Ramos (cell line): ENCODE measurements at regions not wholly inside any gene's neighbourhood (a gene's known extent, or its start where the extent isn't known, plus 50 kb on each side); places are given as distances from the start of the nearest gene placed in this dataset.

Source experiments
- in situ Hi-C: fragments of 300-500 bp; cut with MboI; formaldehyde crosslinking; loops from one replicate; pipeline ENCODE4 v1.14.3; 2022; ENCODE audit warnings: low sequenced_read_pairs; ENCODE audit not compliant: unreplicated experiment

DNA sequence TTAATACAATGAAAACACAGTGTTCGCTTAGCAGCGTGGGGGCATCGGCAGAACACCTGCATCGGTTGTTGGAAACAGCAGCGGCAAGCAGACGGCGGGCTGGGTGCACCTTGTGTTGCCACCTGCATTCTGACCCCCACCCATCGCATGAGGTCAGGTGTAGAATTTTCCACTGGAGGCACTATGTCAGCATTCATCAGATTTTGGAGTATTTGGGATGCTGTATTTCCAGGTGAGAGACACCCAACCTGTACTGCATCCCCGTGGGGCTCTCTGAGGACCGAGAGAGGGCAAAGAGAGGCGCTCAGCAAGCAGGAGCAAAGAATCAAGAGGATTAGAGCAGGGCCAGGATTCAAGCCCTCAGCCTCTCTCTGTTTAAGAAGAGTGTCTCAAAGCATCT lies 116.4 kb upstream of the MGMT start:
- in situ Hi-C loops: no loop called here

DNA sequence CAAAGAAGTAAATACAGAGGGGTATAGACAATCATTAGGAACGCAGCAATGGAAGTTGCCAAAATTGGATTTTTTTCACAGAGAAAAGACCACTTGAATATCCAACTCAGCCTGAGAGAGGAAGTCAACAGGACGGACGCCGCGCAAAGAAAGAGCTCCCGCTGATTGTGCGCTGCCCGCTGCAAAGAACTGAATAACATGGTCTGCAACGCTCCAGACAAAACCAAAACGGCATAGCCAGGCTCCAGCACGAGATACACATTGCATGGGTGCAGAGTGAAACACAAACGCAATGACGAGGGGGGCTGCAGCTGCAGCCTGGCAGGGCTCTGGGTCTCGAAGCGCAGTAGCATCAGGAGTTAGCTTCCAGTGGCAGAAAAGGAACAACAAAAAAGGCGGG lies 113.9 kb upstream of the MGMT start:
- in situ Hi-C loops: no loop called here

DNA sequence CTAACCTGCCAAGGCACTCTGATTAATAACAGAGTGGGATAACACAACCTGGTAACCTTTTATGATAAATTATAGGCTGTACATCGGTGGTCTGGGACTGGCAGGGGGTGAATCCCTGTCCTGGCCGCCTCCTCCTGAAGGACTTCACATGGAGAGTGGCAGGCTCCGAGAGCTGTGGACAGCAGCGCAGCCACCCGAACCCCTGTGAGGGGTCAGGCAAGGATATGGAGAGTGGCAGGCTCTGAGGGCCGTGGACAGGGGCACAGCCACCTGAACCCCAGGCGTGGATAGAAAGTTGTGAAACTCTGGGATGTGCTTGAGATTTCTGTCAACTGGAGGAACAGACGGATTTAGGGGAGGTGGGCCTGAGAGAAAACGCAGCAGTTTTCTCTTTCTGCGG lies 107.0 kb upstream of the MGMT start:
- in situ Hi-C loops: no loop called here

DNA sequence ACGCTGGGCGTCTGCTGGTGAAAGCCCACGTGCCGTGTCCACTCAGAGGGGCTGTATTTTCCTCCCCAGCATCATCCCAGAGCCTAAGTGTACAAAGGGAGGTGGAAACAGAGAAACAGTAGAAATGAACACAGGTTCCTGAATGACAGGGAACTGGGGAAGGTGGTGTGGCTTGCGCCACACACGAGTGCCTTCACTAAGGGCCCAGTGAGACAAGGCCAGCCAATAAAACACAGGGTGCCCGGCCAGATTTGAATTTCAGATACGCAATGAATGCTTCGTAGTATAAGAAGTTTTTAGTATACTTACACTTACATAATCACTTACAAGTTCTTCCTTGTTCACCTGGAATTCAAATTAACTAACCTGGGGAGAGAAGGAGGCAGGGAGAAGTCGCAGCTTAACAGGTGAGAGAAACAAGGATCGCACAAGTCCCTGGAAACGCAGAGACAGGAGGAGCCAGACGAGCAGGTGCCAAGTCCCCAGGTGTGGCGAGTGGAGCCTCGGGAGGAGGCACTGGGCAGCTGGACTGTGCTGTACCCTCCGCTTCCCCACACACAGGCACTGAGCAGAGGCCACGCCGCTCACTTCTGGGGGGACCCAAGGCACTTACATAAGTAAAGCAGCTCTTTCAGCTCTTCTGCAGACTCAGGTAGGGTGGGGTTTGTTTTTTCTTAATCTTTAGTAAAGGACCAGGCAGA lies 105.2 kb upstream of the MGMT start:
- in situ Hi-C loops: no loop called here

DNA sequence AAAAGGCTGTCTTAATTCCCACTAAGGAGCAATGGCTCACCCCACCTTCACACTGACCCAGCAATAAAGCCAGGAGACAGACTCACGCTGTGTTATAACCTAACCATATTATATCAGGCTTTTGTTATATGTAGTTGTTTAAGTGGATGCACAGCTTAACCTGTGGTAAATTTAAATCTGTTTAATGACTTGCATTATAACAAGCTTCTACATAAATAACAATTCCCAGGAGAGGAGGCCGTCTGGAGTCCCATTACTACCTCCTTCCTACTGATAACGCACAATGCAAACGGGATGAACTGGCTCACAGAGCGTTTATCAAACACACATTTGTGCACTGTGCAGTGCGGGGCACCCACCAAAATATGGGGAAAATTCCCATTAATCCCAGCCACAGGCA lies 102.1 kb upstream of the MGMT start:
- in situ Hi-C loops: no loop called here

DNA sequence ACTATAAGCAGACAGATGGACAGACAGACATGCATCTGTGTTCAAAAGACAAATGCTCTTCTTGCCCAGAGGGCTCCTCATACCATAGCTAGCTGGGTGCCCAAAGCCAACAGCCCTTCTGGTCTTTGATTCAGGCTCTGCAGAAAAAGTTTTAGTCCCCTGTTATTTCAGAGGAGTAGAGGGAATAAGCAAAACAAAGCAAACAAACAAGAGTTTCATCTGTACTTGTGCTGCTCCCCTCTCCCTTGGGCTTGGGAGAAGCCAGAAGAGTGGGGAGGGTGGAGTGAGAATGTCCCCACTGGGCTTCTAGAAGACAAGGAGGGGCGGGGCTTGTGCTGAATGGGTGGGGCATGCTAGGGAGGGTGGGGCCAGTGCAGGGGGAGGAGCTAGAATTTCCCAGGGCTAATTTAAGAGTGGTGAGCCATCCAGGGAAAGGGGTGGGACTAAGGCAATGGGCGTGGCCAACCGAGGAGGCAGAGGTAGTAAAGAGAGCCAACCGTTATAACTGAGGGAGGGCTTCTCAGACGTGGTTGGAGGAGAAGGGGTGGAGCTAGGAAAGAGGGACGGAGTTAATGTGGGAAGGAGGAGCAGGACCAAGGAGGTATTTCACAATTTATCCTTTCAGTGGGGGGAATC lies 101.2 kb upstream of the MGMT start:
- in situ Hi-C loops: no loop called here

DNA sequence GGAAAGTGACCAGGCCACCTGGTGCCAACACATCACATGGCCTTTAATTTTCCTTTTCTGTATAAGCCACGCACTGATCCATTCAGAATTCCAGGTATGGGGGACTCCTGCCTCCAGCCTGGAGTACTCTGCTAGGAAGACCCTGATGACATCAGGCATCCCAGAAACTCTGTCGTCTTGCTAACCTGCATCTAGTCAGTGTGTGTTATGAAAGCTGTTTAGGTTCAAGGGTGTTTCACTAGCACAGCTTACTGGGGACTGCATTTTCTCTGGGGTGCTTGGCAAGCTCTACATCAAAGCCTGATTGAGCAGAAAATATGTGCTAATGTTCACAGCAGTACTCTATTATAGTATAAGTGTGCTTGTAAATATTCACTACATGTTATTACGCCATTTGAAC lies 100.6 kb upstream of the MGMT start:
- in situ Hi-C loops: no loop called here

DNA sequence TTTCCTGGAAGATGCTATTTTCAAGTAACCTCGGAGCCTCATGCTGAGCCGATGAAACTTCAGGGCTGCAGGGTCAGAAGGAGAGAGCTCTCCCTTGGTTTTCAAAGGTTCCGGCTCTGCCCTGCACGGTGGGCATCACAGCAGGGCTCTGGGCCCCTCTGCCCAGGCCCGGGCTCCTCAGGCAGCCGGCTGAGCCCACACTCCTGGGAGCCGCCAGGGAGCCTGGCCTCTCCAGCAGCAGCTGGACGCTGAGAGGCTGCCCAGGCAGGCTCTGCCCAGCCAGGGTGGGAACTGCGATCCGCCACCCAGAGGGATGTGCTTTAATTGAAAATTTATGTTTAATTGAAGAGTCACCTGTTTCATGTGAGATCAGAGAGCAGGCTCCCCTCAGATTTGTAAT lies 97.5 kb upstream of the MGMT start:
- in situ Hi-C loops: no loop called here

DNA sequence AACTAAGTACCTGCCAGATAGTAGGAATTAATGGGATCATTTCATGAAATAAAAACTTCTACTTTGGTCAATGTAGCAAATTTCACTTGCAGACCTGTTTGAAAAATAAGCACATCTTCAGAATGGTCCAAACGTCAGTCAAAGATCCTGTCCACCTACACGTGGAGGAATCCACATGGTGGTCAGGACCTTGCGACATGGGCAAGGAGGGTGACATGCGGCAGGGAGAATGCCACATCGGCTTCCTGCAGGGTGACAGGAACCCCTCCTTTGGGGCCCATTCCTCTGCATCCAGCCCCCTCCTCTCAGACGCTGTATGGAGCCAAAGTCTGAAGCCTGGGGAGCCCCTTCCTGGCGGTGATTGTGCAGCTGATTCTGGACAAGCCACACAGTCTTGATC lies 95.5 kb upstream of the MGMT start:
- in situ Hi-C loops: no loop called here

DNA sequence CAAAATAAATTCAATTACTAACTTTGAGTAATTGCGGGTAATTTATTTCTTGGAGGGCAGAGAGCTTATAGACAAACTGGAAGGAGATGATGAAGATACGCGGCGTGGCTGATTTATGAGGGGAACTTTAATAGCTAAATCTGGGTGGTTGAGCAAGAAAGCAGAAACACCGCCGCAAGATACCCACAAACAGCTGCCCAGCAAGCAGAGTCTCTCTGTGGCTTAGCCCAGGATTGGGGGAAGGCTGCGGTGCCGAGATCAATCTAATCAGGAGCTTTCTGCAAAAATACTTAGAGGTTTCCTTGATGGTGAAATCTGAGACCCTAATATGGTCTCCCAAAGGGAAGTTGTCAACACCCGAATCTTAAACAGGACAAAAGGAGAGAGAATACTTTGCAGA lies 94.9 kb upstream of the MGMT start:
- in situ Hi-C loops: no loop called here

DNA sequence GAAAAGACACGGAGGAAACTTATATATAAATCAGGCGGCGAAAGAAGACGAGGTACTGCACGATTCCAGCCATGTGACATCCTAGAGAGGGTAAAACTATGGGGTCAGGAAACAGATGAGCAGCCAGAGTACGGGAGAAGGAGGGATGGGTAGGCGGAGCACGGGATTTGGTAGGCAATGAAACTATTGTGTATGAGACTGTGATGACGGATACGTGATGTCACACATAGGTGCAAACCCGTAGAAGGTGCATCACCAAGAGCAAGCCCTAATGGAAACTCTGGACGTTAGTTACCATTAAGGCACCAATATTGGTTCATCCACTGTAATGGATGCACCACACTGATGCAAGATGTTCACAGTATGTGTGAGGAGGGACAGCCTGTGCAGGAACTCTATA lies 93.8 kb upstream of the MGMT start:
- in situ Hi-C loops: no loop called here

DNA sequence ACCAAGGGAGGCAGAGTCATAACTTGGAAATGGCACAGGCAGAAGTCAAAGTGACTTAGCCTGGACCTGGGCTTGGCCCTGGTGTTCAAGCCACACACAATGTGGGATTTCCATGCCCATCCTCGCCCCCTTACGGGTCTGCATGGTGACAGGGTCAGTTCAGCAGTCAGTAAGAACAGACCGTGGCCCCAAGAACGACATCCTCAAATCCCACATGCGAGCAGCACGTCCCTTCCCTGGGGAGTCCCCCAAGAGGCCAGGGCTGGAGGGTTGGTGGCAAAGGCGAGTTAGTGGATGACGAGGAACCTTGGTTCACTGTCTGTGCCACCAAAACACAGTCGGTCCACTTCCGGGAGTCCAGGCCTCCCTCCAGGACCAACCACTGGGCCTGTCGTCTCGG lies 93.3 kb upstream of the MGMT start:
- in situ Hi-C loops: no loop called here

DNA sequence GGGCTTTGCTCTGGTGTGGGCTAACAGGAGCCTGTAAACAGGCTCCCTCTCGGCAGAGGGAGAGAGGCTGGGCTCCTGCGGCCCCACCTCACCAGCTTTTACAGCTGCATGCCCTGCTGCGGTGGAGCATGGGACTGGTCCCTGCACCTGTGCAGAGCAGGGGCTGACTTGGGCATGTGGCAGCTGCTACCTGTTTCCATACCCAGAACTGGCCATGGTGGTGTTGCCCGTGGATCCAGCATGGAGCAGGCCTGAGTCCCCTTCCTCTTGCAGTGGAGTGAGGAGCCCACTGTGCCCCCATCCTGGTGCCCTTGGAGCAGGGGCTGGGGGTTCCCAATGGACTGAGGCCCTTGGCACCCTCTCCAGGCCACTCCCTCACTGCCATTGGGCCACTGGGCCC lies 91.9 kb upstream of the MGMT start:
- in situ Hi-C loops: no loop called here

DNA sequence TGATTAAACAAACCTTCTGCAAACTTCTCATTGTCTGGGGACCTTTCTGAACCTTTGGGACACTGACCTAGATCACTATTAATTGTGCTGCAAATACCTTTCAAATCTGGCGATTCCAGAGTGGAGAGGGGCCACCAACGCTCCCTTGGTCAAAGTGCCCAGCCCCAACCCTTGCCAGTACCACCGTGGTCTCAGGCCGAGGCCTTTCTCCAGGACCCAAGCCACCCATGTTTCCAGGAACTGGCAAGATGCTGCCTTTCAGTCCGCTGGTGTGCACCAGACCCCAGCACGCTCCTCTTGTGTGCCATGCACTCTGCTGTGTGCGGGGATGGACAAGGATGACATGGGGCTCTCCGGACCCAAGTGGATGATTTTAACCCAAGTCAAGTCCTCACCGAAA lies 91.1 kb upstream of the MGMT start:
- in situ Hi-C loops: no loop called here

DNA sequence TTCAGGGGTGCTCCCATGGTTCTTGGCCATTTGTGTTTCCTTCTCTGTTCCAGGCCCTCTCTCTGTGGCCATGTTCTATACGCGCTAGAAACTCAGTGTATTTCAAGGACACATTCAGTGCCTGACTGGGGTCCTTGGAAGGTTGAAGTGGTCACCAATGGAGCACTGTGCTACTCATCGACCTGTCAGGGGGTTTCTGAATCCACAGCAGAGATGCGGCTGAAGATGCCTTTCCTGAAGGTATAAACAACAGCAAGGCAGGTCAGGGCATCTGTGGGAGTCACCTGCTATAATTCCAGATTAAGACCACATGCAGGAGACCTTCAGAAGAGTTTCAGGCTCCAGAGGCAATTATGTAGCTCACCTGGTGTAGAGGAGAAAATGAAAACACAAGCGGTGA lies 86.8 kb upstream of the MGMT start:
- in situ Hi-C loops: no loop called here

DNA sequence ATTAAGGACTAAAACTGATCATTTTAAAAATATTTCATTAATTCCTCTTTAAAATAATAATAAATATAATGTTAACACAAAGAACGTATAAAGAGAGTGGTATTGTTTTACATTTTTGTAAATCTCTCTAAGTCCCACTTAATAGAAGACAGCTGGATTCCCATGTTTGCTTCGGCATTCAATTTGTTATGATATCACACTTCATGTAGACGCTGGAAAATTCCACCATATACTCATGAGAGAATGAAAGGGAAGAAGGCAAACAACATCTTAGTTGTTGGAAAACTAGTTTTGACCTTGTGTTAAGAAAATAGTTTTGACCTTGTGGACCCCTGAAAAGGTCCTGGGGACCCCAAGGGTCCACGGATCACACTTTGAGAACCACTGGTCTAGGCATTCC lies 85.3 kb upstream of the MGMT start:
- in situ Hi-C loops: no loop called here

DNA sequence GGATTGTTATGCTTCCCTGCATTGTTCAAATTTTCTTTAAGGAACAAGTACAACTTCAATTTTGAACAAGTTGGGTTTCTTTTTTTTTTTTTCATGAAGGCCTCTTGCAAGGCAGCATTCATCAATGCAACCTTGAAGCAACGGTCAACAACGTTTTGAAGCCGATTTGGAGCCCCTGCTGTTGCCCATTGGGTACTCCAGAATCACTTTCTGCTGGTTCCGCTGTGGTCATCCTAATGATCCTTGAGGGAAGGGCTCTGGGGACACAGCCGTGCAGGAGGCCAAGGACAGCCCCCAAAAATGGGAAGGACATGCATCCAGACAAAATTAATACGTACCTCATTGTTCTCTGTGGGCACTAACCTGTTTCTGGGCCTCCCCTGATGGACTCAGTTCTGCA lies 84.6 kb upstream of the MGMT start:
- in situ Hi-C loops: no loop called here

DNA sequence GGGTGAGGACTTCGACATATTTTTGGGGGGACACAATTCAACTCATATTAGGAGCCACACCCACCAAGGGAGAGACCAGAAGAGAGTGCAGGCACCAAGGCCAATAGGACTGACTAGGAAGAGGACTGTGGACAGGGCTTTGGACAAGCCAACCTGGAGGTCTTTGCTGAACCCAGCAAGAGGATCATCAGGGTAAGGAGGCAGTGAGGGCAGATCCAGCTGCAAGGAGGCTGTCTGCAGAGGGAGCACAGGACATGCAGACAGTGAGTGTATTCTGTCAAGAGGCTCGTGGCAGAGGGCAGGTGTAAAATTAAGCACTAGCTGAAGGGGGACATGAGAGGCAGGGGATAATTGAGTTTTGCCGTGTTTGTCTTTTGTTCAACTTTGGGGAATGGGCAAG lies 83.4 kb upstream of the MGMT start:
- in situ Hi-C loops: no loop called here

DNA sequence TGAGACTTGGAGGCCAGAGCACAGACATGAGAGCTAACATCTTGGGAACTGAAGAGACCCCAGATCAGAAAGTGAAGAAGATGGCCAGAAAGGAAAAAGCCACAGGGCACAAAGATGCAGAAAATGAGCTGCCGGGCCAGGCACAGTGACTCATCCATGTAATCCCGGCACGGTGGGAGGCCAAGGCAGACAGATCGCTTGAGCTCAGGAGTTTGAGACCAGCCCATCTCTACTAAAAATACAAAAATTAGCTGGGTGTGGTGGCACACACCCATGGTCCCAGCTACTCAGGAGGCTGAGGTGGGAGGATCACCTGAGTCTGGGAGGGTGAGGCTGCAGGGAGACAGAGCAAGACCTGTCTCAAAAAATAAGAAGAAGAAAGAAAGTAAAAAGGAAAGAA lies 81.4 kb upstream of the MGMT start:
- in situ Hi-C loops: no loop called here

DNA sequence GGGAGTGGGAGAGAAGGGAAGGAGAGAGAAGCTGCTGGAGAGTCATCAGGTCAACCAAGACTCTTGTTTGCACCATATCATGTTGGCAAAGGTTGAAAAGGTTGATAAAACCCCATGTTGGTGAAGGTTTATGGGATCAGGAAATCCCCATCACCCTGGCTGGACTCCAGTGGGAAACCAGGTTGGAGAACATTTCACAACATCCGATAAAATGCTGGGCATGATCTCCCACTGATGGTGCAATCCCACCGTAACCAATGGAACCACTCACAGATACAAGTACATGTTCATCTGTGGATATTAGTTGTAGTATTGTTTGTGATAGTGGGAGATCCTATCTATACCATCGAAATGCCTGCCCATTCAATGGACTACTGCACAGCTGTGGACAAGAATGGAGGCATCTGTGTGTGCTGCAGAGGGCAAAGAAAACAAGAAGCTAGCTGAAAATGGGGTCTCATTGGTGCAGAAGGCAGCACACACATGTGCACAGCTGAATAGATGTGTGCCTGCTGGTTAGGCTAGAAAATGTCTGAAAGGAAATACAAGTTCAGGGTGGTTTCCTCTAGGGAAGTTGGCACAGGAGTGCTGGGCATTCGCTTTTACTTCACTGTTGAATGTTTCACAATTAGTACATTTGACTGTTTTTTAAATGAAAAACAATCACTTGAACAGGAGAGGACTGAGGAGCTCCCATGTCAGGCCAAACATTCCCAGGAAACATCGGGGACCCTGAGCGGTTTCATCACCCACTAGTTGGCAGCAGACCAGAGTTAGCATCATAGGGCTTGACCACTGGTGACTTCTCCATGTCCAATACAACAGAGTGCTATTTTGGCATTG lies 80.4 kb upstream of the MGMT start:
- in situ Hi-C loops: no loop called here

DNA sequence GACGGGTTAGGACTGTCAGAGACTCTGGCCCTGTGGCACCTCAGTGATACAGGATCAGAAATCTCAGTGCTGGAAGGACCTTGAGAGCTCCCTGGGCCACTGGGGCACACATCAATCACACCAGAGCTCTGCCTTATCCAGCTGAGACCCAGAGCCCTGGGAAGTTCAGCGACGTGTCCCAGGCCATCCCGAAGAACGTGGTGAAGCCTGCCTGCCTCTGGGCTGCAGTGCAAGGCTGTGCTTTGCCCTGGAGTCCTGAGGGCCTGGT lies 79.8 kb upstream of the MGMT start:
- in situ Hi-C loops: no loop called here

DNA sequence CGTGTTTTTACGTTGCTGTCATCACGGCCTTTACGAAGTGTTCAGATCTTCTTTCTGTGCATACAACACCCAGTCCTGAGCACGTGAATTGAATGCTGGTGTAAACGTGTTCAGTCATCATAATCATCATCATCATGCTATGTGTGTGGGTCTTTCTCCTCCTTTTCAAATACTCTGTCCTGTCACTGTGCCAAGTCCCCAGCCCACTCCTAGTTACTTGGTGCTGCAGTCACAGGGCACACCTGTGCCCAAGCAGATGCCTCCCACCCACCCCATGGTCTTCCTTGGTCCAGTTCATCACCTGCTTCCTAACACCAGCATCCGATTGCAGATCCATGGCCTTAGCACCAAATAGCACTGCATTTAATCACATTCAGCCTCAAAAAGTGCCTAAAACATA lies 78.6 kb upstream of the MGMT start:
- in situ Hi-C loops: no loop called here
